SU-DHL-6 (cell line): ENCODE measurements at regions not wholly inside any gene's neighbourhood (a gene's known extent, or its start where the extent isn't known, plus 50 kb on each side); places are given as distances from the start of the nearest gene placed in this dataset.
"Not testable (repeated sequence)": the region's sequence is repeated elsewhere in the genome, so short reads cannot be mapped to it uniquely, and the experiment has no call there.

Source experiments
- H2AFZ ChIP-seq: fragments of 200-600 bp; sonication (generic); 2 replicates; pipeline ENCODE4 v1.6.1; 2014; ENCODE audit warnings: low read depth, mild to moderate bottlenecking, moderate library complexity, mixed read lengths, antibody characterized with exemption, low read length; ENCODE audit not compliant: severe bottlenecking
- H3F3A ChIP-seq: fragments of 200-600 bp; shearing (Covaris generic); 2 replicates; pipeline ENCODE4 v1.6.0; 2016; ENCODE audit warnings: antibody characterized with exemption, mild to moderate bottlenecking; ENCODE audit not compliant: insufficient read depth
- H3K27ac ChIP-seq: fragments of 200-600 bp; sonication (generic); 2 replicates; pipeline ENCODE4 v1.5.1; 2016; ENCODE audit warnings: low read depth, mild to moderate bottlenecking, low read length, moderate library complexity, mixed read lengths
- H3K27me3 ChIP-seq: fragments of 200-600 bp; sonication (generic), shearing (Covaris generic); 2 replicates; pipeline ENCODE4 v1.6.0; 2014; ENCODE audit warnings: mild to moderate bottlenecking, low read length
- H3K36me3 ChIP-seq: fragments of 200-600 bp; sonication (generic); 2 replicates; pipeline ENCODE4 v1.6.1; 2014; ENCODE audit warnings: mild to moderate bottlenecking, low read length, mixed read lengths
- H3K4me2 ChIP-seq: fragments of 300-600, 200-600 bp; shearing (Covaris generic), sonication (generic); 2 replicates; pipeline ENCODE4 v1.6.0; 2014; ENCODE audit warnings: low read length, low read depth, mild to moderate bottlenecking; ENCODE audit not compliant: poor library complexity, severe bottlenecking
- H3K4me3 ChIP-seq: fragments of 200-600 bp; sonication (generic); 2 replicates; pipeline ENCODE4 v1.5.1; 2014; ENCODE audit warnings: antibody characterized with exemption, low read length, mild to moderate bottlenecking, mixed read lengths; ENCODE audit not compliant: insufficient read depth, poor library complexity, severe bottlenecking
- H3K79me2 ChIP-seq: fragments of 200-600 bp; sonication (generic); 2 replicates; pipeline ENCODE4 v1.6.1; 2014; ENCODE audit warnings: mild to moderate bottlenecking, low read length, moderate library complexity; ENCODE audit not compliant: insufficient read depth
- H3K9ac ChIP-seq: fragments of 200-600 bp; sonication (generic); 2 replicates; pipeline ENCODE4 v1.7.0; 2014; ENCODE audit warnings: mild to moderate bottlenecking, low read length
- H3K9me2 ChIP-seq: fragments of 200-600 bp; sonication (generic); replicated peaks from 2 replicates; pipeline ENCODE4 v1.6.1; 2014; ENCODE audit warnings: low read length; ENCODE audit not compliant: insufficient read depth
- H3K9me3 ChIP-seq: fragments of 200-600 bp; sonication (generic); 2 replicates; pipeline ENCODE4 v1.6.1; 2014; ENCODE audit warnings: low read length, mixed read lengths; ENCODE audit not compliant: insufficient read depth
- H4K20me1 ChIP-seq: fragments of 200-600 bp; sonication (generic); 2 replicates; pipeline ENCODE4 v1.6.1; 2014; ENCODE audit warnings: low read depth, mild to moderate bottlenecking, antibody characterized with exemption, low read length, moderate library complexity, mixed read lengths
- EZH2phosphoT487 ChIP-seq: fragments of 200-600 bp; sonication (generic), shearing (Covaris generic); conservative IDR thresholded peaks from 2 replicates; pipeline ENCODE4 v1.6.1; 2018; ENCODE audit warnings: mild to moderate bottlenecking, antibody characterized with exemption, low read length, moderate library complexity, mixed read lengths
- TF ChIP-seq, protein P1 (sequence below): fragments of 200-600 bp; sonication (generic); IDR thresholded peaks from one replicate; pipeline ENCODE4 v1.5.1; 2017; ENCODE audit warnings: antibody characterized with exemption, mild to moderate bottlenecking, low read length, moderate library complexity; ENCODE audit not compliant: insufficient read depth, poor library complexity, severe bottlenecking

DNA sequence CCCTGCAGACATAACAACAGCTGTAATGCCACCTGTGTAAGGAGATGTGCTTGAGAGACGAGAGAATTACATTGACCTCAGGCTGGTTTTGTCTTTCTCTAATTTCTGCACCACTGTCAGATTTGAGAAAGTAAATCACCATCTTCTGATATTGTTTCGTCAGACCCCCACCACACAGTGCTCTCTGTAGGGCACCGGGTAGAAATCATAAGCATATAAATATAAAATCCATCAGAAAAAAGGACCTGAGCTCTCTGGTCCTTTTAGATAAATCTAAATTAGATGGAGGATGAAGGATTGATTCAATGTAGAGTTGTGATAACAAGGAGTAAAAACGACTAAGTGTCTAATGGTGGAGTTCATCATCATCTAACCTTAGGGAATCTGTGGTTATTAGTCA lies 1981.0 kb upstream of the PRR20A start:
- H4K20me1 ChIP-seq: no peaks in the 10 kb centered on the region
- H3K79me2 ChIP-seq: no peaks in the 10 kb centered on the region
- no peak overlapping the region for H3K9ac ChIP-seq
- peak overlapping the region; percentile 34 for H2AFZ ChIP-seq
- H3K9me3 ChIP-seq: no peaks in the 10 kb centered on the region; the same call in 1 of the 2 replicates
- H3F3A ChIP-seq: no peaks in the 10 kb centered on the region
- H3K27me3 ChIP-seq: no peaks in the 10 kb centered on the region
- no peaks in the 10 kb centered on the region for H3K36me3 ChIP-seq
- no peak for TF ChIP-seq EZH2phosphoT487
- TF ChIP-seq, protein P1, sequence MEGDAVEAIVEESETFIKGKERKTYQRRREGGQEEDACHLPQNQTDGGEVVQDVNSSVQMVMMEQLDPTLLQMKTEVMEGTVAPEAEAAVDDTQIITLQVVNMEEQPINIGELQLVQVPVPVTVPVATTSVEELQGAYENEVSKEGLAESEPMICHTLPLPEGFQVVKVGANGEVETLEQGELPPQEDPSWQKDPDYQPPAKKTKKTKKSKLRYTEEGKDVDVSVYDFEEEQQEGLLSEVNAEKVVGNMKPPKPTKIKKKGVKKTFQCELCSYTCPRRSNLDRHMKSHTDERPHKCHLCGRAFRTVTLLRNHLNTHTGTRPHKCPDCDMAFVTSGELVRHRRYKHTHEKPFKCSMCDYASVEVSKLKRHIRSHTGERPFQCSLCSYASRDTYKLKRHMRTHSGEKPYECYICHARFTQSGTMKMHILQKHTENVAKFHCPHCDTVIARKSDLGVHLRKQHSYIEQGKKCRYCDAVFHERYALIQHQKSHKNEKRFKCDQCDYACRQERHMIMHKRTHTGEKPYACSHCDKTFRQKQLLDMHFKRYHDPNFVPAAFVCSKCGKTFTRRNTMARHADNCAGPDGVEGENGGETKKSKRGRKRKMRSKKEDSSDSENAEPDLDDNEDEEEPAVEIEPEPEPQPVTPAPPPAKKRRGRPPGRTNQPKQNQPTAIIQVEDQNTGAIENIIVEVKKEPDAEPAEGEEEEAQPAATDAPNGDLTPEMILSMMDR: no peak
- H3K4me3 ChIP-seq: no peak overlapping the region
- peak overlapping the region; percentile 0 for H3K4me2 ChIP-seq
- no peaks in the 10 kb centered on the region for H3K9me2 ChIP-seq
- H3K27ac ChIP-seq: no peak overlapping the region

GRCh38 chr13:55160867-55161266 lies 1979.9 kb upstream of the PRR20A start:
- Histone ChIP-seq H3K4me3 (no peak overlapping the region), H3K27ac (no peak overlapping the region), H3K9ac (no peak overlapping the region), H3K79me2 (no peaks in the 10 kb centered on the region), H2AFZ (no peak overlapping the region), H3K9me3 (no peaks in the 10 kb centered on the region; the same call in 1 of the 2 replicates), H3K9me2 (no peaks in the 10 kb centered on the region), H3K4me2 (no peak overlapping the region), H4K20me1 (no peaks in the 10 kb centered on the region), H3K36me3 (no peaks in the 10 kb centered on the region), H3F3A (no peaks in the 10 kb centered on the region), H3K27me3 (no peaks in the 10 kb centered on the region)
- TF ChIP-seq, protein P1: no peak
- no peak for TF ChIP-seq EZH2phosphoT487

- H3K27ac ChIP-seq, H3K4me2 ChIP-seq, H3K9ac ChIP-seq, H3K9me2 ChIP-seq, H4K20me1 ChIP-seq, H3K27me3 ChIP-seq, H3K4me3 ChIP-seq, H3F3A ChIP-seq, H2AFZ ChIP-seq, H3K9me3 ChIP-seq, H3K36me3 ChIP-seq, H3K79me2 ChIP-seq: not testable (repeated sequence)
These were observed 1962.1 kb upstream of the PRR20A start for GRCh38 chr13:55178582-55178981.

- H3K4me2 ChIP-seq: no peak overlapping the region
- H3K27me3 ChIP-seq: no peaks in the 10 kb centered on the region
These were observed 1949.7 kb upstream of the PRR20A start for GRCh38 chr13:55190996-55191395.

More at GRCh38 chr13:55190996-55191395, 1949.7 kb upstream of the PRR20A start:
- TF ChIP-seq EZH2phosphoT487: no peak
- TF ChIP-seq, protein P1: no peak
- Histone ChIP-seq H3K27ac (no peak overlapping the region), H3K36me3 (no peaks in the 10 kb centered on the region), H2AFZ (no peak overlapping the region), H4K20me1 (no peaks in the 10 kb centered on the region), H3K9me2 (no peaks in the 10 kb centered on the region), H3K4me3 (no peak overlapping the region), H3K9ac (no peak overlapping the region), H3F3A (no peaks in the 10 kb centered on the region), H3K9me3 (no peaks in the 10 kb centered on the region), H3K79me2 (no peaks in the 10 kb centered on the region)
